ENCODE measurements at regions not wholly inside any gene's neighbourhood (a gene's known extent, or its start where the extent isn't known, plus 50 kb on each side); places are given as distances from the start of the nearest gene placed in this dataset.
"Not testable (repeated sequence)": the region's sequence is repeated elsewhere in the genome, so short reads cannot be mapped to it uniquely, and the experiment has no call there.

- no peak for DNase-seq
These were observed 142.4 kb downstream of the NDUFA10 start for GRCh38 chr2:239882781-239883180.

GRCh38 chr2:239882331-239882732 is 142.8 kb downstream of the NDUFA10 start:
- no peak for DNase-seq

GRCh38 chr2:239881561-239882320 is 143.4 kb downstream of the NDUFA10 start:
- DNase-seq = no peak

DNA sequence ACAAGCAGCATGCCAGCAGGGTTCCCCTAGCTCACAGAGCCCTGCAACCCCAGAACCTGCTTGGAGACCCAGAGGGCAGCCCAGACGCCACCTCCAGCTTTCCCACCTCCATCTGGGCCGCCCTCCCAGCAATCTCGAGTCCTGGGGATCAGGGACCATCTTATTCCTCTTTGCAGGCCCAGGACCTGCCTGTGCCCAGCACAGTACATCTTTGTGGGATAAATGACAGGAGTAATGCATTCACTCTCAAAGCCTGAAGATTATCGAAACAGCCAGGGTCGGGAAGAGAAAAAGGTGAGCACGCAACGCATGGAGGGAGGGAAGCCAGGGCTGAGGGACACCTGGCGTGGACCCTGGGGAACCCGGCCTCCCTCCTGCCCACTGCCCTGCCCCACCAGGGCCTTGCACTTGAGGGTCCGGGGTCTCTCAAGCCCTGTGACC is 144.1 kb downstream of the NDUFA10 start:
- DNase-seq = no peak

GRCh38 chr2:239880396-239880795 is 144.7 kb downstream of the NDUFA10 start:
- DNase-seq = no peak

DNA sequence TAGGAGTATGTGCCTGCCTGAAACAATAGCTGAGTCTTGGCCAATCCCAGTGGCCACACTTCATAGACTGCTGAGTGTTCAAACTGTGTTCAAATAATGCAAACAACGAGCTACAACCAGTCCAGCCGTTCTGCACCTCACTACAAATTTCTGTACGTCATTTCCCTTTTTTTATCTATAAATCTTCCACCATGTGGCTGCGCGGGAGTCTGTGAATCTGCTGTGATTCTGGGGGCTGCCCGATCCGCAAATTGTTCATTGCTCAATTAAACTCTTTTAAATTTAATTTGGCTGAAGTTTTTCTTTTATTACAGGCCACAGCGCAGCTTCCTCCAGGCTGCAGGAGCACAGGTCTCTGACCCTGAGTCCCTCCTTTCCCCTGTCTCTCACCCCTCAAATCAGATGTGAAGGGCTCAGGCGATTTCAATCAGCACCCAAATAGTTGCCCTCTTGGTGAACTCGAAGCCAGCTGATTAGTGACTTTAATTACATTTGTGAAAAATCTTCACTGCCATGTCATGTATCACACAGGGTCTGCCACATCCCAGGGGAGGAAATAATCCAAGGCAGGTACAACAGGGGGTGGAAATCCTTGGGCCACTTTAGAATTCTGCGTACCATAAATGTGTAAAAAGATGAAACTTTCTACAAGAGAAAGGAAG is 145.6 kb downstream of the NDUFA10 start:
- no peak for DNase-seq

GRCh38 chr2:239878686-239879085 is 146.5 kb downstream of the NDUFA10 start:
- no peak for DNase-seq

GRCh38 chr2:239876948-239877289 is 148.2 kb downstream of the NDUFA10 start:
- no peak for DNase-seq

DNA sequence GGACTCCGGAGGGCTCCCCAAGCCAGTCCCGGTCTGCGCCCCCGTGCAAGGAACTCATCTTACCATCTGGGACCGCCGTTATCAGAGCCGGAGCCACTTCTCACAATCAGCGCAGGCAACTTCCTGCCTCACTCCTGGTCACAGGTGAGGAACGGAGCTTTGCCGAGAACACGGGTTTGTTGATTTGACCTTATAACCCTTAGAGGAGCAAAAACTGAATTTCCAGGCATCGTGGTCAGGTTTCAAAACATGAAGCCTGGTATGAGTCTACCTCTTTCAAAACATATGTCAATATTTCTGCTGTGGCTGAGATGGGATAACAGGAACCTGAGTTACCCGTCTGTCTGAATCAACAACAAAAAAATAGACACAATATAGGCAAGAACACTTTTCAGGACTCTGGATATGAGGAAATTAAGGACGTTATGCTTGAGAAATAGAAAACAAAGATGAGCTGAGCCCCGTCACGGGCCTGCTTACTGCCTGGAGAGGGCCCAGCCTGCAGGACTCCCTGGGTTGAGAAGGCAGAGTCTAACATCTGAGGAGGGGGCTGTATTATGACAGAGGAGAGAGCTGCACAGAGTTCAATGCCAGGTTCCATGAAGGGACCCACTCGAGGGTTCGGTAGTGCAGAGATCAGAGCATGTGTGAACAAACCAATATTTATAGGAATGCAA is 148.7 kb downstream of the NDUFA10 start:
- no peak for DNase-seq

- no peak for DNase-seq
These were observed 150.3 kb downstream of the NDUFA10 start for GRCh38 chr2:239874636-239875356.

DNA sequence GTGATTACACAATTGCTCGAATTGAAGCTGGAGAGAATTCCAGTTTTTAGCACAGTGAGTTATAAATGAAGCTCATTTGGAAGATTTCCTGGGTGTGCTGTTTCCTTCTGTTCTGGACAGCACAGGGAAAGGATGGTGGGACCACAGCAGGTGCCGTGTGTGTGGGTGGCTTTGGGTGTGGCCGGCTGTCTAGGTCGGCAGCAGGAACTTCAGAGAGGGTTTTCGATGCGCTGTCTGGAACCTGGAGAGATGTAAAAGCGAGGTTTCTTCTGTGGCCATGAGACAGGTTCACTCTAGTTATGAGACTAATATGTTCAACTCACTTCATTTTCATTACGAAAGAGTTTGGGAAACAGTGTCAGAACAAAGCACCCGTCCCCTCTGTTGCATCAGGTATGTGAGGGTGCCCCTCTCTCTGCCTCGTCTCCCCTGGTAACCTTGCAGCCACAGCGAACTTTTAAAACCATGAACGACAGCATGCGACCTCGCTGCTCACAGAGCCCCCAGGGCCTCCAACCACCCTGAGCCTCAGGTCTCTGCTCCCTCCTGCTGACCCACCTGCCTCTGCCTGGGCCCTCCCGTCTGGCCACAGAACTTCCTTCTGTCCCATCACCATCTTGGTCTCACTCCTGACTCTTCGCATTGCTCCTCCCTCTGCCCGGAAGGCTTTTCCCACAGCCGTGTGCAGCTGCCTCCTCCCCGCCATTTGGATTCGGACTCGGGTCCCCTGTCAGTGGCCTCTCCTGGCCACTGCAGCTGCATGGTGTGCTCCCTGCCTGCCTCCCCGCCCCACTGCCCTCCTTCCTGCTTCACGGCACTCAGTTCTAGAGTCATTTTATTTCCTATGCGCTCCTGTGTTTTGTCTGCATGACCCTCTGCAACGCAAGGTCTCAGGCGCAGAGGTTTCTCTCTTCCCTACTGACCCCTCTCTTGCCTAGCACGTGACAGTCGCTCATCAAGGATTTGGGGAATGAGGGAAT is 151.2 kb downstream of the NDUFA10 start:
- no peak for DNase-seq

- DNase-seq = no peak
These were observed 153.4 kb downstream of the NDUFA10 start for GRCh38 chr2:239871481-239872435.

DNA sequence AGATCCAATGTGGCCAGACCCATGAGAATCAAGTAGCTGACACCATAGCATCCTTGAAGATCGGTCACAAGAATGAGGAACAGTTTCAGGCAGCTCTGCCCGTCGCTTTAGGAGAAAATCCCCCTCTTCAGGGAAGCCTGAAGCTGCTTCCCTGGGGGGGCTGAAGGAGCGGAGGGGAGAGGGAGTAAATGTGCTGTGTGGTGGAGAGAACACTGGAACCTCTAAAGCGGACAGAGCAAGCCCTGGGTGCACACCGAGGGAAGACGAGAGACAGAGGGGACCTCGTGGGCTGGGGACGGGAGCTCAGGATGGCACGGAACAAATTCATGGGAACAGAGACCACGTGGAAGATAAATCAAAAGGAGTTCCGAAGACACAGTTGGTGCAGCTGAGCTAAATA is 154.3 kb downstream of the NDUFA10 start:
- DNase-seq = no peak

- no peak for DNase-seq
These were observed 154.9 kb downstream of the NDUFA10 start for GRCh38 chr2:239870276-239870675.

- DNase-seq = no peak
These were observed 155.6 kb downstream of the NDUFA10 start for GRCh38 chr2:239869272-239870155.

DNA sequence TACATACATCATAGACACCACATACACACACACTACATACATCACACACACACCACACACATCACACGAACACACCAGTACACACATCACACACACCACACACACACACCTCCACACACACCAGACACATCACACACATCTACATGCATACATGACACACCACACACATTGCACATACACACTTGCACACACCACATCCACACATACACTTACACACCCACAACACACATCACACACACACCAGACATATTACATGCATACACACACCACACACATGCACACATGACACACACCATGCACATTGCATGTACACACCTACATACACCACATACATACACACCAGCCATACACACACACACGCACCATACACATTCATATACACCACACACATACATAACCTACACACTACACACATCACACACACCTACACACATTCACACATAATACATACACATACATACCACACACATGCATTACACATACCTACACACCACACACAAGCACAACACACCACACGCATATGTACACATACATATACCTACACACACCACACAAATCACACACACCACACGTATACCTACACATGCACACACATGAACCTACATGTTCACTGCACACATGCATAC is 156.5 kb downstream of the NDUFA10 start:
- DNase-seq = no peak

- DNase-seq = no peak
These were observed 158.4 kb downstream of the NDUFA10 start for GRCh38 chr2:239866778-239867177.

DNA sequence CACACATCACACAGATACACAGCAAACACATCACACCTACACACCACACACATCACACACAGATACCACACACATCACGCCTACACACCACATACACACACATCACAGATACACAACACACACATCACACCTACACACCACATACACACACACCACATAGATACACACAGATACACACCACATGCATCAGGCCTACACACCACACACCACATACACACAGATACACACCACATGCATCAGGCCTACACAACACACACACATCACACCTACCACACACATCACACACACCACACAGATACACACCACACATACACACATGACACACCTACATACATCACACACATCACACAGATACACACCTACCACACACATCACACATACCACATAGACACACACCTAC is 158.8 kb downstream of the NDUFA10 start:
- DNase-seq = no peak

DNA sequence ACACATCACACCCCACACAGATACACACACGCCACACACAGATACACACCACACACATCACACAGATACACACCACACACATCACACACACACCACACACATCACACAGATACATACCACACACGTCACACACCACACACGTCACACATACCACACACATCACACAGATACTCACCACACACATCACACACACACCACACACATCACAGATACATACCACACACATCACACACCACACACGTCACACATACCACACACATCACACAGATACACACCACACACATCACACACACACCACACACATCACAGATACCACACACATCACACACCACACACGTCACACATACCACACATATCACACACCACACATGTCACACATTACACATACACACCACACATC is 159.3 kb downstream of the NDUFA10 start:
- not testable (repeated sequence) for DNase-seq
